ENCODE measurements at regions not wholly inside any gene's neighbourhood (a gene's known extent, or its start where the extent isn't known, plus 50 kb on each side); places are given as distances from the start of the nearest gene placed in this dataset.
"Not testable (repeated sequence)": the region's sequence is repeated elsewhere in the genome, so short reads cannot be mapped to it uniquely, and the experiment has no call there.

DNA sequence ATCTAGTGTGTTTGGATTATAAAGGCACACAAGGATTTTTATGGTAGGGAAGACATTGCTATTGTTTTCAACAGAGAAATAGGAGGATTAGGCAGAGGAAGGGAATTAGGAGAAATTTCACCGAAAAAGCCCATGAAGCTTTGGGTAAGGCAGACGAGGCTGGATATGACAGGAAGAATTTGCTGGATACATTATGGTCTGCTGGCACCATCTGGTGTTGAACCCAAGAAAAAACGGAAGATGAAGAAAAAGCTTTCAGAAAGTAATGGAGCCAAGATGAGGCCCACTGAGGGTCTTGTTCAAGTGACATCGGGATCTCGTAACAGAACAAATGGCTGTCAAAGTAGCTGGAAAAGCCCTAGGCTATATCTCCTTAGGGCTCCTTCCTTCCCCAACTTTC, 56.5 kb downstream of the OR2J2 start:
- no peak overlapping the region for H3K4me3 ChIP-seq (ENCODE audit: low read length in 2 of 2)
- H3K9me3 ChIP-seq (ENCODE audit: control insufficient read depth in 1 of 2, low read length in 2 of 2) = no peaks in the 10 kb centered on the region
- H3K4me3 Mint-ChIP-seq = peak overlapping the region in 1 of 8 donors; percentile 36
- H3K27ac ChIP-seq (ENCODE audit: low read depth, low read length) = no peak overlapping the region
- H3K27me3 ChIP-seq (ENCODE audit: insufficient read depth, low read length) = peaks cover 5% of the 10 kb centered on the region
- H3K36me3 ChIP-seq (ENCODE audit: insufficient read depth, low read length) = no peaks in the 10 kb centered on the region
- no peaks in the 10 kb centered on the region for H3K4me1 Mint-ChIP-seq
- DNase-seq = no peak
- H3K27me3 Mint-ChIP-seq = peaks cover 17 to 27% of the 10 kb centered on the region in 2 donors
- CTCF ChIA-PET (ENCODE audit: partially characterized antibody) = no interaction called here
- POLR2A ChIA-PET (ENCODE audit: partially characterized antibody) = no interaction called here
- no peak overlapping the region for H3K27ac Mint-ChIP-seq
- intact Hi-C loops (cut with micrococcal nuclease) = no loop called here
- H3K9me3 Mint-ChIP-seq = no peaks in the 10 kb centered on the region
- no peaks in the 10 kb centered on the region for H3K4me1 ChIP-seq (ENCODE audit: insufficient read depth, low read length)
- no peaks in the 10 kb centered on the region for H3K36me3 Mint-ChIP-seq

DNA sequence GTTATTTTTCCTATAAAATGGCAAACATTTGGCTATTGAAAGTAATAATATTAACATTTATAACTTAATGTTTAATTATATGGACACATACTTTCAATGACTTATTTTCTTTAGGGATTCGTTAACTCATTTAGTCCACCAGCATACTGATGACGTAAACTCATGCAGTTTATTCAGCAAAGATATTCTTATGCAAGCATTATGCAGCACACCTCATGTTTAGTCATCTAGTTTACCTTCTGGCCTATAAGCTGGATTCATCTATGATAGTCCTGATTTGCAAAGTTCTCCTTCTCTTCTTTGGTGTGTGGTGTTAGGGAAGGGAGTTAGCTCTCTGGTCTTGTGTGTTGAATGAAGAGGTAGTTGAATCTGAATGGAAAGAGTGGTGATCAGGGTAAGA, 60.0 kb downstream of the OR2J2 start:
- H3K9me3 ChIP-seq (ENCODE audit: control insufficient read depth in 1 of 2, low read length in 2 of 2) = no peaks in the 10 kb centered on the region
- no peak for DNase-seq
- H3K27me3 ChIP-seq (ENCODE audit: insufficient read depth, low read length) = no peaks in the 10 kb centered on the region
- H3K27ac Mint-ChIP-seq = no peak overlapping the region
- no peaks in the 10 kb centered on the region for H3K36me3 Mint-ChIP-seq
- H3K36me3 ChIP-seq (ENCODE audit: insufficient read depth, low read length) = no peaks in the 10 kb centered on the region
- ChIA-PET POLR2A (ENCODE audit: partially characterized antibody) (no interaction called here), CTCF (ENCODE audit: partially characterized antibody) (no interaction called here)
- H3K4me1 Mint-ChIP-seq = no peaks in the 10 kb centered on the region
- intact Hi-C loops (cut with micrococcal nuclease) = no loop called here
- H3K27ac ChIP-seq (ENCODE audit: low read depth, low read length) = no peak overlapping the region
- H3K9me3 Mint-ChIP-seq = peaks cover 0 to 2% (median 0%) of the 10 kb centered on the region in 8 donors
- no peak overlapping the region for H3K4me3 ChIP-seq (ENCODE audit: low read length in 2 of 2)
- no peak overlapping the region for H3K4me3 Mint-ChIP-seq
- no peaks in the 10 kb centered on the region for H3K4me1 ChIP-seq (ENCODE audit: insufficient read depth, low read length)
- peaks cover 16 to 30% of the 10 kb centered on the region in 2 donors for H3K27me3 Mint-ChIP-seq

DNA sequence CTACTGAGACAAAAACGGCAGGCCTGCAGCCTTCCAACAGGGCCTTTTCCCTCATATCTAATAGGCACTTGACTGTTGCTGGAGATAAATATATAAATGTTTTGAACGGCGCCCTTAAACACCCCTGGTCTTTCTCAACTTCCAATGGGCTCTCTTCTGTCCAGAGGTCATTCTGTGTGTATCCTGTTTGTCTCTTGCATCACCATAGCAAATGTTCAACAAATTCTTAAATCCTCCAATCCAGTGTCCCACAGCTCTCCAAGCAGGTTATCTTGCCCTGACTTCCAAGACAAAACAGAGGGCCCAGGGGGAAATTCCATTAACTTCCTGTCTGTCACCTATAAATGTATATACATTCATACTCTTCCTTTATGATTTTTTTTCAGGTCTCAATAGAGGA, 62.0 kb downstream of the OR2J2 start:
- Mint-ChIP-seq H3K4me3 (no peak overlapping the region), H3K9me3 (peaks cover 0 to 3% (median 0%) of the 10 kb centered on the region in 8 donors), H3K36me3 (no peaks in the 10 kb centered on the region), H3K27me3 (peaks cover 12 to 22% of the 10 kb centered on the region in 2 donors), H3K4me1 (no peaks in the 10 kb centered on the region), H3K27ac (no peak overlapping the region)
- Histone ChIP-seq H3K27me3 (ENCODE audit: insufficient read depth, low read length) (no peaks in the 10 kb centered on the region), H3K9me3 (ENCODE audit: control insufficient read depth in 1 of 2, low read length in 2 of 2) (no peaks in the 10 kb centered on the region), H3K4me1 (ENCODE audit: insufficient read depth, low read length) (no peaks in the 10 kb centered on the region), H3K36me3 (ENCODE audit: insufficient read depth, low read length) (no peaks in the 10 kb centered on the region), H3K4me3 (ENCODE audit: low read length in 2 of 2) (no peak overlapping the region), H3K27ac (ENCODE audit: low read depth, low read length) (no peak overlapping the region)
- ChIA-PET CTCF (ENCODE audit: partially characterized antibody) (no interaction called here), POLR2A (ENCODE audit: partially characterized antibody) (no interaction called here)
- intact Hi-C loops (cut with micrococcal nuclease) = no loop called here
- DNase-seq = no peak

DNA sequence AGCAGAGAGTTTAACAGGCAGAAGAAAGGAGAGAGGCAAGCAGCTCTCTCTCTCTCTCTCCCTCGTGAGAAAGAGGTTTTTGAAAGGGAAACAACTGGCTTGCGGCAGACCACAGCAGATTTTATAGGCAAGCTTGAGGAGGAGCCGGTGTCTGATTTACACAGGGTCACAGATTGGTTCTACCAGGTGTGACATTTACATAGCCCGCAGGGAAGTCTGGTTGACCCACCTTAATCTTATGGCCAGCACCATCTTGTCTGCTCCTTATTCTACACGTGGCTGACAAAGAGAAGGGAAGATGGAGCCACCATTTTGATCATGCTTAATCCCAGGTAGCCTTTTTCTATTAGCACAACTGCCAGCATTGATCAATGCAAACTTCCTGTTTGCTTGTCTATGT, 65.4 kb downstream of the OR2J2 start:
- CTCF ChIA-PET (ENCODE audit: partially characterized antibody) = no interaction called here
- no peak overlapping the region for H3K4me3 ChIP-seq (ENCODE audit: low read length in 2 of 2)

DNA sequence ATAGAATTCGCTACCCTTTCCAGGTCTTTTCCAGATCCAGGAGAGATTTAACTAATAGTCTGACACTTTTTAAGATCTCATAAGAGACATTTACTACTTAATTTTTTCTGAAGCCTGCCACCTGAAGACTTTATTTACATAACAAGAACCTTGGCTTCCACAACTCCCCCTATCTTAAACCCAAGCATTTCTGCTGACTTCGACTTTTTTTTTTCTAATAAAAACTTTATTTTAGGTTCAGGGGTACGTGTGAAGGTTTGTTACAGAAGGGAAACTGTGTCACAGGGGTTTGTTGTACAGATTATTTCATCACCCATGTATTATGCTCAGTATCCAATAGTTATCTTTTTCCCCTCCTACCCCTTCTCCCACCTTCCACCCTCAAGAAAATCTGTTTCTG, 64.9 kb upstream of the OR14J1 start:
- Histone ChIP-seq H3K4me3 (ENCODE audit: low read length in 2 of 2) (no peak overlapping the region), H3K36me3 (ENCODE audit: insufficient read depth, low read length) (no peaks in the 10 kb centered on the region), H3K27ac (ENCODE audit: low read depth, low read length) (no peak overlapping the region), H3K4me1 (ENCODE audit: insufficient read depth, low read length) (no peaks in the 10 kb centered on the region), H3K27me3 (ENCODE audit: insufficient read depth, low read length) (no peaks in the 10 kb centered on the region), H3K9me3 (ENCODE audit: control insufficient read depth in 1 of 2, low read length in 2 of 2) (no peaks in the 10 kb centered on the region)
- DNase-seq = no peak
- POLR2A ChIA-PET (ENCODE audit: partially characterized antibody) = no interaction called here
- H3K27ac Mint-ChIP-seq = no peak overlapping the region
- H3K4me1 Mint-ChIP-seq = no peaks in the 10 kb centered on the region
- CTCF ChIA-PET (ENCODE audit: partially characterized antibody) = no interaction called here
- intact Hi-C loops (cut with micrococcal nuclease) = no loop called here
- H3K9me3 Mint-ChIP-seq = peaks cover 0 to 11% (median 1%) of the 10 kb centered on the region in 8 donors
- no peak overlapping the region for H3K4me3 Mint-ChIP-seq
- H3K36me3 Mint-ChIP-seq = no peaks in the 10 kb centered on the region
- H3K27me3 Mint-ChIP-seq = peaks cover 15 to 25% of the 10 kb centered on the region in 2 donors

More for the DNA sequence above, 65.4 kb downstream of the OR2J2 start:
- Histone ChIP-seq H3K9me3 (ENCODE audit: control insufficient read depth in 1 of 2, low read length in 2 of 2) (no peaks in the 10 kb centered on the region), H3K27me3 (ENCODE audit: insufficient read depth, low read length) (no peaks in the 10 kb centered on the region), H3K27ac (ENCODE audit: low read depth, low read length) (no peak overlapping the region), H3K36me3 (ENCODE audit: insufficient read depth, low read length) (no peaks in the 10 kb centered on the region), H3K4me1 (ENCODE audit: insufficient read depth, low read length) (no peaks in the 10 kb centered on the region)
- peak overlapping the region in 1 of 8 donors; percentile 18 for H3K4me3 Mint-ChIP-seq
- H3K4me1 Mint-ChIP-seq = no peaks in the 10 kb centered on the region
- peaks cover 15 to 23% of the 10 kb centered on the region in 2 donors for H3K27me3 Mint-ChIP-seq
- POLR2A ChIA-PET (ENCODE audit: partially characterized antibody) = no interaction called here
- DNase-seq = no peak
- no peaks in the 10 kb centered on the region for H3K36me3 Mint-ChIP-seq
- peaks cover 0 to 11% (median 0%) of the 10 kb centered on the region in 8 donors for H3K9me3 Mint-ChIP-seq
- H3K27ac Mint-ChIP-seq = no peak overlapping the region
- intact Hi-C loops (cut with micrococcal nuclease) = no loop called here

DNA sequence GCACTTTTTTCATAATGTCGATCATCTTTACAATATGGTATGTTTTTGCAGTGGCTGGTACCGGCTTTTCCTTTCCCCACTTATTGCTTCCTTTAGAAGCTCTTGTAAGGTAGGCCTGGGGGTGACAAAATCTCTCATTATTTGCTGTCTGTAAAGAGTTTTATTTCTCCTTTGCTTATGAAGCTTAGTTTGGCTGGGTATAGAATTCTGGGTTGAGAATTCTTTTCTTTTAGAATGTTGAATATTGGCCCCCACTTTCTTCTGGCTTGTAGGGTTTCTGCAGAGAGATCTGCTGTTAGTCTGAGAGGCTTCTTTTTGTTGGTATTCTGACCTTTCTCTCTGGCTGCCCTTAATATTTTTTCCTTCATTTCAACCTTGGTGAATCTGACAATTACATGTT, 58.5 kb upstream of the OR14J1 start:
- H3K27me3 ChIP-seq (ENCODE audit: insufficient read depth, low read length); CTCF ChIA-PET (ENCODE audit: partially characterized antibody); DNase-seq; H3K36me3 ChIP-seq (ENCODE audit: insufficient read depth, low read length); H3K36me3 Mint-ChIP-seq; H3K4me1 Mint-ChIP-seq; H3K4me1 ChIP-seq (ENCODE audit: insufficient read depth, low read length); intact Hi-C loops (cut with micrococcal nuclease); H3K27ac Mint-ChIP-seq; POLR2A ChIA-PET (ENCODE audit: partially characterized antibody); H3K9me3 ChIP-seq (ENCODE audit: control insufficient read depth in 1 of 2, low read length in 2 of 2); H3K27ac ChIP-seq (ENCODE audit: low read depth, low read length); H3K4me3 ChIP-seq (ENCODE audit: low read length in 2 of 2); H3K4me3 Mint-ChIP-seq: not testable (repeated sequence)
- Mint-ChIP-seq H3K9me3 (peaks cover 10 to 40% (median 32%) of the 10 kb centered on the region in 8 donors), H3K27me3 (peaks cover 37 to 49% of the 10 kb centered on the region in 2 donors)
